ENCODE measurements at regions not wholly inside any gene's neighbourhood (a gene's known extent, or its start where the extent isn't known, plus 50 kb on each side); places are given as distances from the start of the nearest gene placed in this dataset.
A peak's percentile ranks its signal among the peaks of the same experiment; 100 is the strongest.

GRCh38 chr10:124342136-124342820 lies 76.4 kb downstream of the OAT start:
- no peak for DNase-seq (ENCODE audit: low read depth)
- TF ChIP-seq CTCF (IDR thresholded peaks at IDR 0.05; ENCODE audit: insufficient read depth, low read depth, low read length, missing control alignments) = no peak
- H3K4me3 ChIP-seq (ENCODE audit: low read depth, low read length) = no peak overlapping the region

GRCh38 chr10:124341768-124342135 lies 77.0 kb downstream of the OAT start:
- peak; percentile 27 for DNase-seq (ENCODE audit: low read depth)
- no peak for TF ChIP-seq CTCF (IDR thresholded peaks at IDR 0.05; ENCODE audit: insufficient read depth, low read depth, low read length, missing control alignments)
- H3K4me3 ChIP-seq (ENCODE audit: low read depth, low read length) = no peak overlapping the region

- no peak for TF ChIP-seq CTCF (IDR thresholded peaks at IDR 0.05; ENCODE audit: insufficient read depth, low read depth, low read length, missing control alignments)
- DNase-seq (ENCODE audit: low read depth) = peak; percentile 28
- no peak overlapping the region for H3K4me3 ChIP-seq (ENCODE audit: low read depth, low read length)
Measured at GRCh38 chr10:124340033-124340760, 78.5 kb downstream of the OAT start.

GRCh38 chr10:124339119-124340032 lies 79.3 kb downstream of the OAT start:
- no peak for TF ChIP-seq CTCF (IDR thresholded peaks at IDR 0.05; ENCODE audit: insufficient read depth, low read depth, low read length, missing control alignments)
- DNase-seq (ENCODE audit: low read depth) = no peak

GRCh38 chr10:124338276-124338925 lies 80.3 kb downstream of the OAT start:
- TF ChIP-seq CTCF (IDR thresholded peaks at IDR 0.05; ENCODE audit: insufficient read depth, low read depth, low read length, missing control alignments) = no peak
- no peak for DNase-seq (ENCODE audit: low read depth)
- no peak overlapping the region for H3K4me3 ChIP-seq (ENCODE audit: low read depth, low read length)

More at GRCh38 chr10:124339119-124340032, 79.3 kb downstream of the OAT start:
- H3K4me3 ChIP-seq (ENCODE audit: low read depth, low read length) = no peak overlapping the region

- no peak for DNase-seq (ENCODE audit: low read depth)
- no peak for TF ChIP-seq CTCF (IDR thresholded peaks at IDR 0.05; ENCODE audit: insufficient read depth, low read depth, low read length, missing control alignments)
- H3K4me3 ChIP-seq (ENCODE audit: low read depth, low read length) = no peak overlapping the region
Measured at GRCh38 chr10:124336186-124336585, 82.5 kb downstream of the OAT start.

Measured in GM12865 (cell line).